Ureter (tissue), 1 donor: ENCODE measurements at regions not wholly inside any gene's neighbourhood (a gene's known extent, or its start where the extent isn't known, plus 50 kb on each side); places are given as distances from the start of the nearest gene placed in this dataset.
"Not testable (repeated sequence)": the region's sequence is repeated elsewhere in the genome, so short reads cannot be mapped to it uniquely, and the experiment has no call there.

Experiments used
- DNase-seq: peaks from one replicate; pipeline ENCODE4 v3.0.0-alpha.2; 2020; ENCODE audit warnings: low spot score
- donor health status: DM: yes; HTN: yes; CAD: no.

- DNase-seq: no peak
Observed at GRCh38 chr19:29054886-29055675, 157.9 kb downstream of the UQCRFS1 start.

- no peak for DNase-seq
Observed at GRCh38 chr19:29048873-29049272, 164.1 kb downstream of the UQCRFS1 start.

- no peak for DNase-seq
Observed at GRCh38 chr19:29045679-29046254, 167.2 kb downstream of the UQCRFS1 start.

- DNase-seq: no peak
Observed at GRCh38 chr19:29044037-29044436, 168.9 kb downstream of the UQCRFS1 start.

GRCh38 chr19:29042450-29042849 lies 170.5 kb downstream of the UQCRFS1 start:
- no peak for DNase-seq

- DNase-seq: no peak
Observed at GRCh38 chr19:29040951-29041350, 172.0 kb downstream of the UQCRFS1 start.

GRCh38 chr19:29040292-29040691 lies 172.7 kb downstream of the UQCRFS1 start:
- DNase-seq: no peak

- not testable (repeated sequence) for DNase-seq
Observed at GRCh38 chr19:29039036-29039435, 173.9 kb downstream of the UQCRFS1 start.

GRCh38 chr19:29031216-29031615 lies 181.7 kb downstream of the UQCRFS1 start:
- DNase-seq: no peak

GRCh38 chr19:29029268-29029958 lies 183.5 kb downstream of the UQCRFS1 start:
- no peak for DNase-seq

- DNase-seq: no peak
Observed at GRCh38 chr19:29022599-29022998, 190.4 kb downstream of the UQCRFS1 start.

GRCh38 chr19:29022165-29022564 lies 190.8 kb downstream of the UQCRFS1 start:
- no peak for DNase-seq

GRCh38 chr19:29021232-29021916 lies 191.6 kb downstream of the UQCRFS1 start:
- no peak for DNase-seq

- DNase-seq: no peak
Observed at GRCh38 chr19:29019403-29019802, 193.5 kb downstream of the UQCRFS1 start.

GRCh38 chr19:29018542-29018941 lies 194.4 kb downstream of the UQCRFS1 start:
- no peak for DNase-seq

GRCh38 chr19:29017788-29018187 lies 195.2 kb downstream of the UQCRFS1 start:
- DNase-seq: no peak

GRCh38 chr19:29016926-29017760 lies 195.8 kb downstream of the UQCRFS1 start:
- DNase-seq: no peak

GRCh38 chr19:29016353-29016752 lies 196.6 kb downstream of the UQCRFS1 start:
- no peak for DNase-seq

GRCh38 chr19:29015569-29015968 lies 197.4 kb downstream of the UQCRFS1 start:
- no peak for DNase-seq

GRCh38 chr19:29014857-29015436 lies 198.0 kb downstream of the UQCRFS1 start:
- DNase-seq: no peak

GRCh38 chr19:29013988-29014387 lies 199.0 kb downstream of the UQCRFS1 start:
- no peak for DNase-seq
